ENCODE measurements at regions not wholly inside any gene's neighbourhood (a gene's known extent, or its start where the extent isn't known, plus 50 kb on each side); places are given as distances from the start of the nearest gene placed in this dataset.

DNA sequence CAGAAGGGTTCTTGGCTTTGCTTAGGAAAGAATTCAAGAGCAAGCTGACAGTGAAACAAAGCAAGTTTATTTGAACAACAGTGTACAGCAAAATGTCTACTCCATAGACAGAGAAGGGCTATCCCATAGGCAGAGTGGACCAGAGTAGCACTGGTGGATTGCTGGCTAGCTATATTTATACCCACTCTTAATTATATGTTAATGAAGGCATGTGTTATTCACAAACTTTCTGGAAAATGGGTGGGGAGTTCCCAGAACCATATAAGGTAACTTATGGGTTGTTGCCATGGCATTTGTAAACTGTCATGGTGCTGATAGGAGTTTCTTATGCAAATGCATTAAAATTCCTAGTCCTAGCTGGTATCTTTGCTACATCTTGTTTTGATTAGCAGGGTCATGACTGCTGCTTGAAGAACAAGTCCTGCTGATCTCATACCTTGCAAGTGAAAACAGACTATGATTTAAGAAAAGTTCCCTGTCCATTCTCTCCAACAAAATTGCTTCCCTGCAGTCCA, 330.5 kb downstream of the BUD13 start:
- Histone ChIP-seq H3K27me3 (ENCODE audit: control insufficient read depth in 4 of 4, insufficient read depth in 4 of 4, low read length in 3 of 4) (no peaks in the 10 kb centered on the region), H3K27ac (ENCODE audit: low read depth in 1 of 2, low read length in 2 of 2) (no peak overlapping the region), H3K4me3 (ENCODE audit: low read depth in 1 of 3, low read length in 3 of 3) (no peak overlapping the region), H3K4me1 (ENCODE audit: control insufficient read depth in 4 of 4, insufficient read depth in 4 of 4, low read length in 3 of 4) (no peaks in the 10 kb centered on the region), H3K9ac (ENCODE audit: low read depth in 1 of 2, low read length in 2 of 2) (no peak overlapping the region), H3K36me3 (ENCODE audit: control insufficient read depth in 4 of 4, insufficient read depth in 3 of 4, low read depth in 1 of 4, low read length in 3 of 4) (no peaks in the 10 kb centered on the region), H3K9me3 (ENCODE audit: control insufficient read depth in 4 of 4, low read length in 3 of 4) (no peaks in the 10 kb centered on the region)
- TF ChIP-seq TAF1 (conservative IDR thresholded peaks at IDR 0.05) = no peak
- no peak for TF ChIP-seq FOXA1 (IDR thresholded peaks at IDR 0.05)
- no peak for TF ChIP-seq HNF4A (conservative IDR thresholded peaks at IDR 0.05)
- no peak for TF ChIP-seq JUND (IDR thresholded peaks at IDR 0.05)
- TF ChIP-seq FOXA2 (IDR thresholded peaks at IDR 0.05) = no peak
- TF ChIP-seq HNF4G (IDR thresholded peaks at IDR 0.05) = no peak
- no peak for TF ChIP-seq YY1 (IDR thresholded peaks at IDR 0.05)
- TF ChIP-seq, protein P1, sequence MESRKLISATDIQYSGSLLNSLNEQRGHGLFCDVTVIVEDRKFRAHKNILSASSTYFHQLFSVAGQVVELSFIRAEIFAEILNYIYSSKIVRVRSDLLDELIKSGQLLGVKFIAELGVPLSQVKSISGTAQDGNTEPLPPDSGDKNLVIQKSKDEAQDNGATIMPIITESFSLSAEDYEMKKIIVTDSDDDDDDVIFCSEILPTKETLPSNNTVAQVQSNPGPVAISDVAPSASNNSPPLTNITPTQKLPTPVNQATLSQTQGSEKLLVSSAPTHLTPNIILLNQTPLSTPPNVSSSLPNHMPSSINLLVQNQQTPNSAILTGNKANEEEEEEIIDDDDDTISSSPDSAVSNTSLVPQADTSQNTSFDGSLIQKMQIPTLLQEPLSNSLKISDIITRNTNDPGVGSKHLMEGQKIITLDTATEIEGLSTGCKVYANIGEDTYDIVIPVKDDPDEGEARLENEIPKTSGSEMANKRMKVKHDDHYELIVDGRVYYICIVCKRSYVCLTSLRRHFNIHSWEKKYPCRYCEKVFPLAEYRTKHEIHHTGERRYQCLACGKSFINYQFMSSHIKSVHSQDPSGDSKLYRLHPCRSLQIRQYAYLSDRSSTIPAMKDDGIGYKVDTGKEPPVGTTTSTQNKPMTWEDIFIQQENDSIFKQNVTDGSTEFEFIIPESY (IDR thresholded peaks at IDR 0.05) = no peak
- TF ChIP-seq, protein P2, sequence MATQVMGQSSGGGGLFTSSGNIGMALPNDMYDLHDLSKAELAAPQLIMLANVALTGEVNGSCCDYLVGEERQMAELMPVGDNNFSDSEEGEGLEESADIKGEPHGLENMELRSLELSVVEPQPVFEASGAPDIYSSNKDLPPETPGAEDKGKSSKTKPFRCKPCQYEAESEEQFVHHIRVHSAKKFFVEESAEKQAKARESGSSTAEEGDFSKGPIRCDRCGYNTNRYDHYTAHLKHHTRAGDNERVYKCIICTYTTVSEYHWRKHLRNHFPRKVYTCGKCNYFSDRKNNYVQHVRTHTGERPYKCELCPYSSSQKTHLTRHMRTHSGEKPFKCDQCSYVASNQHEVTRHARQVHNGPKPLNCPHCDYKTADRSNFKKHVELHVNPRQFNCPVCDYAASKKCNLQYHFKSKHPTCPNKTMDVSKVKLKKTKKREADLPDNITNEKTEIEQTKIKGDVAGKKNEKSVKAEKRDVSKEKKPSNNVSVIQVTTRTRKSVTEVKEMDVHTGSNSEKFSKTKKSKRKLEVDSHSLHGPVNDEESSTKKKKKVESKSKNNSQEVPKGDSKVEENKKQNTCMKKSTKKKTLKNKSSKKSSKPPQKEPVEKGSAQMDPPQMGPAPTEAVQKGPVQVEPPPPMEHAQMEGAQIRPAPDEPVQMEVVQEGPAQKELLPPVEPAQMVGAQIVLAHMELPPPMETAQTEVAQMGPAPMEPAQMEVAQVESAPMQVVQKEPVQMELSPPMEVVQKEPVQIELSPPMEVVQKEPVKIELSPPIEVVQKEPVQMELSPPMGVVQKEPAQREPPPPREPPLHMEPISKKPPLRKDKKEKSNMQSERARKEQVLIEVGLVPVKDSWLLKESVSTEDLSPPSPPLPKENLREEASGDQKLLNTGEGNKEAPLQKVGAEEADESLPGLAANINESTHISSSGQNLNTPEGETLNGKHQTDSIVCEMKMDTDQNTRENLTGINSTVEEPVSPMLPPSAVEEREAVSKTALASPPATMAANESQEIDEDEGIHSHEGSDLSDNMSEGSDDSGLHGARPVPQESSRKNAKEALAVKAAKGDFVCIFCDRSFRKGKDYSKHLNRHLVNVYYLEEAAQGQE (IDR thresholded peaks at IDR 0.05) = no peak
- TF ChIP-seq, protein P3, sequence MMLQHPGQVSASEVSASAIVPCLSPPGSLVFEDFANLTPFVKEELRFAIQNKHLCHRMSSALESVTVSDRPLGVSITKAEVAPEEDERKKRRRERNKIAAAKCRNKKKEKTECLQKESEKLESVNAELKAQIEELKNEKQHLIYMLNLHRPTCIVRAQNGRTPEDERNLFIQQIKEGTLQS (IDR thresholded peaks at IDR 0.05) = no peak
- TF ChIP-seq RAD21 (IDR thresholded peaks at IDR 0.05) = no peak
- TF ChIP-seq, protein P4, sequence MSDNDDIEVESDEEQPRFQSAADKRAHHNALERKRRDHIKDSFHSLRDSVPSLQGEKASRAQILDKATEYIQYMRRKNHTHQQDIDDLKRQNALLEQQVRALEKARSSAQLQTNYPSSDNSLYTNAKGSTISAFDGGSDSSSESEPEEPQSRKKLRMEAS (IDR thresholded peaks at IDR 0.05) = no peak
- no peak for TF ChIP-seq GABPA (IDR thresholded peaks at IDR 0.05 in 1 of 2, conservative IDR thresholded peaks at IDR 0.05 in 1 of 2)
- no peak for TF ChIP-seq NR2F2 (IDR thresholded peaks at IDR 0.05)
- TF ChIP-seq, protein P5, sequence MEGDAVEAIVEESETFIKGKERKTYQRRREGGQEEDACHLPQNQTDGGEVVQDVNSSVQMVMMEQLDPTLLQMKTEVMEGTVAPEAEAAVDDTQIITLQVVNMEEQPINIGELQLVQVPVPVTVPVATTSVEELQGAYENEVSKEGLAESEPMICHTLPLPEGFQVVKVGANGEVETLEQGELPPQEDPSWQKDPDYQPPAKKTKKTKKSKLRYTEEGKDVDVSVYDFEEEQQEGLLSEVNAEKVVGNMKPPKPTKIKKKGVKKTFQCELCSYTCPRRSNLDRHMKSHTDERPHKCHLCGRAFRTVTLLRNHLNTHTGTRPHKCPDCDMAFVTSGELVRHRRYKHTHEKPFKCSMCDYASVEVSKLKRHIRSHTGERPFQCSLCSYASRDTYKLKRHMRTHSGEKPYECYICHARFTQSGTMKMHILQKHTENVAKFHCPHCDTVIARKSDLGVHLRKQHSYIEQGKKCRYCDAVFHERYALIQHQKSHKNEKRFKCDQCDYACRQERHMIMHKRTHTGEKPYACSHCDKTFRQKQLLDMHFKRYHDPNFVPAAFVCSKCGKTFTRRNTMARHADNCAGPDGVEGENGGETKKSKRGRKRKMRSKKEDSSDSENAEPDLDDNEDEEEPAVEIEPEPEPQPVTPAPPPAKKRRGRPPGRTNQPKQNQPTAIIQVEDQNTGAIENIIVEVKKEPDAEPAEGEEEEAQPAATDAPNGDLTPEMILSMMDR (IDR thresholded peaks at IDR 0.05; ENCODE audit: low read depth, low read length, missing input control) = no peak
- no peak for DNase-seq (ENCODE audit: low spot score)

DNA sequence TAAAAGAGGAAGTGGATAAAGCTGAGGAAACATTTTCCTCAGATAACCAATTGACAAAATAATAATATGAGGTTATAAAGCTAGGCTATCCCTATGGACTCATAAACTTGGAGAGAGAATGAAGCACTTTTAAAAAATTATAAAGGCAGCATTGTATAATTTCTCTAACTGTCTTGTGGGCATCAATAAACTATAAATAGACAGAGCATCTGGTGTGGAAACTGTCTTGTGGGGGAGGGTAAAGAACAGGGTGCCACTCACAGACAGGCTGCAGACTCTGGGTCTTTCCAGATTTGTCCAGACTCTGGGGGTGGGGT, 333.5 kb downstream of the BUD13 start:
- no peaks in the 10 kb centered on the region for H3K36me3 ChIP-seq (ENCODE audit: control insufficient read depth in 4 of 4, insufficient read depth in 3 of 4, low read depth in 1 of 4, low read length in 3 of 4)
- no peaks in the 10 kb centered on the region for H3K27me3 ChIP-seq (ENCODE audit: control insufficient read depth in 4 of 4, insufficient read depth in 4 of 4, low read length in 3 of 4)
- TF ChIP-seq FOXA2 (IDR thresholded peaks at IDR 0.05) = no peak
- no peak for TF ChIP-seq TAF1 (conservative IDR thresholded peaks at IDR 0.05)
- TF ChIP-seq, protein P3 (IDR thresholded peaks at IDR 0.05) = no peak
- TF ChIP-seq NR2F2 (IDR thresholded peaks at IDR 0.05) = no peak
- TF ChIP-seq YY1 (IDR thresholded peaks at IDR 0.05) = no peak
- TF ChIP-seq HNF4A (conservative IDR thresholded peaks at IDR 0.05) = no peak
- TF ChIP-seq, protein P1 (IDR thresholded peaks at IDR 0.05) = no peak
- TF ChIP-seq, protein P4 (IDR thresholded peaks at IDR 0.05) = no peak
- no peak for TF ChIP-seq FOXA1 (IDR thresholded peaks at IDR 0.05)
- TF ChIP-seq, protein P2 (IDR thresholded peaks at IDR 0.05) = no peak
- TF ChIP-seq RXRA (IDR thresholded peaks at IDR 0.05) = no peak
- no peak for TF ChIP-seq SP1 (IDR thresholded peaks at IDR 0.05)
- no peak for TF ChIP-seq GABPA (IDR thresholded peaks at IDR 0.05 in 1 of 2, conservative IDR thresholded peaks at IDR 0.05 in 1 of 2)
- TF ChIP-seq JUND (IDR thresholded peaks at IDR 0.05) = no peak
- TF ChIP-seq HNF4G (IDR thresholded peaks at IDR 0.05) = no peak
- DNase-seq (ENCODE audit: low spot score) = no peak
- no peaks in the 10 kb centered on the region for H3K9me3 ChIP-seq (ENCODE audit: control insufficient read depth in 4 of 4, low read length in 3 of 4)
- no peak overlapping the region for H3K9ac ChIP-seq (ENCODE audit: low read depth in 1 of 2, low read length in 2 of 2)
- no peaks in the 10 kb centered on the region for H3K4me1 ChIP-seq (ENCODE audit: control insufficient read depth in 4 of 4, insufficient read depth in 4 of 4, low read length in 3 of 4)
- no peak overlapping the region for H3K27ac ChIP-seq (ENCODE audit: low read depth in 1 of 2, low read length in 2 of 2)
- no peak overlapping the region for H3K4me3 ChIP-seq (ENCODE audit: low read depth in 1 of 3, low read length in 3 of 3)
